ENCODE measurements at regions not wholly inside any gene's neighbourhood (a gene's known extent, or its start where the extent isn't known, plus 50 kb on each side); places are given as distances from the start of the nearest gene placed in this dataset.

GRCh38 chr2:129267559-129267958, 711.9 kb upstream of the RAB6C start:
- TF ChIP-seq CTCF (optimal IDR thresholded peaks at IDR 0.05 in 1 of 3, IDR thresholded peaks at IDR 0.05 in 1 of 3, conservative IDR thresholded peaks at IDR 0.05 in 1 of 3; ENCODE audit: extremely low read depth in 1 of 3, insufficient read depth in 2 of 3, low read length in 3 of 3): no peak
- TF ChIP-seq EZH2 (IDR thresholded peaks at IDR 0.05; ENCODE audit: low read length): no peak
